Keratinocyte (primary cell): ENCODE measurements at regions not wholly inside any gene's neighbourhood (a gene's known extent, or its start where the extent isn't known, plus 50 kb on each side); places are given as distances from the start of the nearest gene placed in this dataset.

Experiments
- DNase-seq: peaks from one replicate; pipeline ENCODE4 v3.0.0-alpha.2; 2011; ENCODE audit warnings: low read depth, missing footprints, low spot score
- FAIRE-seq: peaks from 2 replicates; lab custom pipeline; 2011; peaks lifted over from hg19 to GRCh38; lab: Jason Lieb, UNC
- H2AFZ ChIP-seq: 2 replicates; pipeline ENCODE4 v1.6.0; 2012; ENCODE audit warnings: low read length, control low read depth, inconsistent platforms; ENCODE audit not compliant: control insufficient read depth
- H3K27ac ChIP-seq: 2 replicates; pipeline ENCODE4 v1.5.1; 2011; ENCODE audit warnings: low read length; ENCODE audit not compliant: control insufficient read depth, insufficient read depth
- H3K27me3 ChIP-seq: 3 replicates; pipeline ENCODE4 v1.6.0; 2011; ENCODE audit warnings: low read length; ENCODE audit not compliant: control insufficient read depth, insufficient read depth; ENCODE audit errors: extremely low read depth
- H3K36me3 ChIP-seq, 2 experiments: 2 replicates in 1 of 2; 3 replicates in 1 of 2; pipeline ENCODE4 v1.5.1; 2011; ENCODE audit warnings: low read length in 2 of 2, mild to moderate bottlenecking in 1 of 2; ENCODE audit not compliant: control insufficient read depth in 2 of 2, insufficient read depth in 2 of 2; ENCODE audit errors: extremely low read depth in 1 of 2
- H3K4me1 ChIP-seq: 3 replicates; pipeline ENCODE4 v1.5.1; 2011; ENCODE audit warnings: low read length; ENCODE audit not compliant: control insufficient read depth, insufficient read depth; ENCODE audit errors: extremely low read depth
- H3K4me2 ChIP-seq: 3 replicates; pipeline ENCODE4 v1.6.0; 2011; ENCODE audit warnings: low read depth, low read length; ENCODE audit not compliant: control insufficient read depth, insufficient read depth; ENCODE audit errors: extremely low read depth
- H3K4me3 ChIP-seq, 3 experiments: fragments of 200-600 bp in 1 of 3; sonication (generic) in 1 of 3; 2 replicates in 2 of 3; 3 replicates in 1 of 3; pipeline ENCODE4 v1.5.1; 2011 to 2016; ENCODE audit warnings: low read length in 3 of 3, mild to moderate bottlenecking in 3 of 3, control low read depth in 2 of 3, inconsistent platforms in 1 of 3, low read depth in 1 of 3, mixed read lengths in 1 of 3, mixed run types in 1 of 3, moderate library complexity in 1 of 3; ENCODE audit not compliant: control insufficient read depth in 2 of 3, insufficient read depth in 2 of 3; ENCODE audit errors: extremely low read depth in 1 of 3
- H3K79me2 ChIP-seq: 2 replicates; pipeline ENCODE4 v1.6.0; 2012; ENCODE audit warnings: low read length; ENCODE audit not compliant: control insufficient read depth, insufficient read depth
- H3K9ac ChIP-seq: 3 replicates; pipeline ENCODE4 v1.6.0; 2011; ENCODE audit warnings: low read length; ENCODE audit not compliant: control insufficient read depth, insufficient read depth; ENCODE audit errors: extremely low read depth
- H3K9me1 ChIP-seq: 3 replicates; pipeline ENCODE4 v1.6.0; 2011; ENCODE audit warnings: low read length; ENCODE audit not compliant: control insufficient read depth, insufficient read depth; ENCODE audit errors: extremely low read depth
- H3K9me3 ChIP-seq: 2 replicates; pipeline ENCODE4 v1.5.1; 2012; ENCODE audit warnings: low read depth, low read length; ENCODE audit not compliant: control insufficient read depth
- H4K20me1 ChIP-seq: 3 replicates; pipeline ENCODE4 v1.6.0; 2011; ENCODE audit warnings: low read length; ENCODE audit not compliant: control insufficient read depth, insufficient read depth; ENCODE audit errors: extremely low read depth
- CTCF ChIP-seq, 3 experiments: IDR thresholded peaks in 1 of 3; conservative IDR thresholded peaks in 1 of 3; optimal IDR thresholded peaks in 1 of 3; 2 replicates in 2 of 3; 3 replicates in 1 of 3; pipeline versions ENCODE3 to v1.5.1; 2011; ENCODE audit warnings: low read length in 3 of 3, mild to moderate bottlenecking in 3 of 3, moderate library complexity in 2 of 3, control low read depth in 1 of 3, inconsistent platforms in 1 of 3; ENCODE audit not compliant: insufficient read depth in 2 of 3; ENCODE audit errors: extremely low read depth in 1 of 3
- EZH2 ChIP-seq: IDR thresholded peaks from one replicate; pipeline ENCODE4 v1.6.1; 2012; ENCODE audit warnings: inconsistent platforms, mild to moderate bottlenecking, low read length, moderate library complexity
- dilution Hi-C: fragments of 300-500 bp; cut with MboI; formaldehyde crosslinking; loops from one replicate; pipeline ENCODE4 v1.7.0; 2020; ENCODE audit warnings: low sequenced_read_pairs; ENCODE audit not compliant: extremely low pct_ligation_motif_present

- TF ChIP-seq CTCF (optimal IDR thresholded peaks at IDR 0.05 in 1 of 3, IDR thresholded peaks at IDR 0.05 in 1 of 3, conservative IDR thresholded peaks at IDR 0.05 in 1 of 3; ENCODE audit: extremely low read depth in 1 of 3, insufficient read depth in 2 of 3, low read length in 3 of 3): no peak
- TF ChIP-seq EZH2: no peak
- Histone ChIP-seq H3K27me3 (no peaks in the 10 kb centered on the region), H4K20me1 (no peaks in the 10 kb centered on the region), H3K36me3 (no peaks in the 10 kb centered on the region), H3K4me3 (no peak overlapping the region), H3K9me1 (no peaks in the 10 kb centered on the region), H3K79me2 (no peaks in the 10 kb centered on the region), H3K4me2 (peak overlapping the region; percentile 46), H3K4me1 (peaks cover 27% of the 10 kb centered on the region), H2AFZ (no peak overlapping the region), H3K9ac (no peak overlapping the region), H3K27ac (no peak overlapping the region), H3K9me3 (no peaks in the 10 kb centered on the region)
- dilution Hi-C loops: no loop called here
- DNase-seq: no peak
- FAIRE-seq: peak; percentile 97
Measured at GRCh38 chr12:53869500-53869899, 69.1 kb upstream of the HOXC13 start.

- dilution Hi-C loops: no loop called here
- H3K9me1 ChIP-seq: no peaks in the 10 kb centered on the region
- H4K20me1 ChIP-seq: no peaks in the 10 kb centered on the region
- H3K4me2 ChIP-seq: no peak overlapping the region
- no peak overlapping the region for H2AFZ ChIP-seq
- no peak overlapping the region for H3K27ac ChIP-seq
- no peaks in the 10 kb centered on the region for H3K79me2 ChIP-seq
- FAIRE-seq (no peak), DNase-seq (no peak)
- no peak overlapping the region for H3K9ac ChIP-seq
- TF ChIP-seq EZH2: no peak
- TF ChIP-seq CTCF (optimal IDR thresholded peaks at IDR 0.05 in 1 of 3, IDR thresholded peaks at IDR 0.05 in 1 of 3, conservative IDR thresholded peaks at IDR 0.05 in 1 of 3; ENCODE audit: extremely low read depth in 1 of 3, insufficient read depth in 2 of 3, low read length in 3 of 3): peak in 1 of 3 experiments; percentile 16
- no peaks in the 10 kb centered on the region for H3K27me3 ChIP-seq
- H3K4me3 ChIP-seq: no peak overlapping the region
- no peaks in the 10 kb centered on the region for H3K9me3 ChIP-seq
- H3K36me3 ChIP-seq: no peaks in the 10 kb centered on the region
- H3K4me1 ChIP-seq: peaks cover 27% of the 10 kb centered on the region
Measured at GRCh38 chr12:53870117-53870516, 68.5 kb upstream of the HOXC13 start.
